Posterior cingulate gyrus (tissue), 11 donors: ENCODE measurements at regions not wholly inside any gene's neighbourhood (a gene's known extent, or its start where the extent isn't known, plus 50 kb on each side); places are given as distances from the start of the nearest gene placed in this dataset.
"Not testable (repeated sequence)": the region's sequence is repeated elsewhere in the genome, so short reads cannot be mapped to it uniquely, and the experiment has no call there.

ENCODE experiments used
- DNase-seq, 10 donors: peaks; one replicate each; pipeline versions ENCODE4 v3.0.0 to v3.0.0-alpha.2; 2020 to 2021; ENCODE audit warnings: mixed read lengths in 3 of 10
- intact Hi-C: fragments of 100-400 bp; cut with DNase I; formaldehyde crosslinking; loops from one replicate; pipeline ENCODE4 v1.15.1; 2023

DNA sequence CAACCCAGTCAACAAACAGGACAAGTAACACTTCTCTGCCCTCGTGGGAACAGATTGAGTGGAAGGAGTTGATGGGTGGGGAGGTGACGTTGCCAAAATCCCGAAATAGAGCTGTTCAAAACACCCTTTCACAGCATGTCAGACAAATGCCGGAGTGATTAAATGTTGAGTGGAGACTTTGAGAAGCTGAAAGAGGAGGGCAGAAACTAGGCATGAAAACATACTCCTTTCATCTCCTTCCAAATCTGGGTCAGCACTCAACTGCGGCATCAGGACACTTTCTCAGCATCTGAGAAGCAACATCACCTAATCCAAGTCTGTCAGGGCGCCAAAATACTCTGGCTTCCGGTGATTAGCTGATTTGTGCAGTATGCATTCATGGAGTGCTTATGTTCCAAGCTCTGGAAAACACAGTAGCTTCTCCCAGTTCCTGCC lies 51.5 kb upstream of the MRI1 start:
- intact Hi-C loops = no loop called here
- peak in 4 of 10 donors; percentile 17 to 83 (median 24) for DNase-seq

- intact Hi-C loops = no loop called here
- no peak for DNase-seq
Measured at GRCh38 chr19:13707915-13708314, 56.4 kb upstream of the MRI1 start.

DNA sequence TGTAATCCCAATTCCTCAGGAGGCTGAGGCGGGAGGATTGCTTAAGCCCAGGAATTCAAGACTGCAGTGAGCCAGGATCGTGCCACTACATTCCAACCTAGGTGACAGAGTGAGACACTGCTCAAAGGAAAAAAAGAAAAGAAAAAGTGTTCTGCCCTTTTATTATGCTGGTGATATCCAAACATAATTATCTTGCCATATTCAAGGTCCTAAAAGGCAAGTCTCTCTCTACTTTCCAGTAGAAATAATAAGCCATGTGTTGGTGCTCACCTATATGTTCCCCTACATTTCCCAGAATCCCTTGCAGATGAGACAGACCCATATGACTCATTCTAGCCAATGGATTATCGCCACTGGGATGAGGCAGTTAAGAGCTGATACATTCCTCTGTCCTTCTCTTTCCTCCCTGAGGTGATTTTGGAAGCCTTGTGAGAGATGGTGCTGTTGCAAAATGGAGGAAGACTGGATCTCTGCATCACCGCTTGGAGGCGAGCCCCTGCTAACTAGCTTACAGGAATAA lies 58.3 kb upstream of the MRI1 start:
- intact Hi-C loops = no loop called here
- peak in 1 of 10 donors; percentile 8 for DNase-seq

GRCh38 chr19:13705201-13705600 lies 59.1 kb upstream of the MRI1 start:
- intact Hi-C loops = no loop called here
- DNase-seq = peak in 1 of 10 donors; percentile 3

DNA sequence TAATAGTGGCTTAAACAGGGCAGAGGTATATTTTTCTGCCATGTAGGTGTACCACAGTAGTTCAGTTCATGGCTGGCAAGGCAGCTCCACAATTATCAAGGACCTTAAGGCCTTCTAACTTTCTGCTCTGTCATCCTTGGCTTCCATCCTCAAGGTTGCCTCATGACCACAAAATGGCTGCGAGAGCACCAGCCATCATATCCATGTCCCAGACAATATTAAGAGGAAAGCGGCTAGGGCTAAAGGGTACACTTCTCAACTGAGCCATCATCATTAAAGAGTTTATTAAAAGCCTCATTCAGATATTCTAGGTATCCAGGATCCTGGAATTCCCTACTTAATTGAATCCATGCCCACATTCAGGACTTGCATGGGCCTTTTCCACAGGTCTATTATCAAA lies 62.7 kb upstream of the MRI1 start:
- no peak for DNase-seq
- intact Hi-C loops = no loop called here

- DNase-seq = no peak
- intact Hi-C loops = no loop called here
Measured at GRCh38 chr19:13700621-13701020, 63.7 kb upstream of the MRI1 start.

DNA sequence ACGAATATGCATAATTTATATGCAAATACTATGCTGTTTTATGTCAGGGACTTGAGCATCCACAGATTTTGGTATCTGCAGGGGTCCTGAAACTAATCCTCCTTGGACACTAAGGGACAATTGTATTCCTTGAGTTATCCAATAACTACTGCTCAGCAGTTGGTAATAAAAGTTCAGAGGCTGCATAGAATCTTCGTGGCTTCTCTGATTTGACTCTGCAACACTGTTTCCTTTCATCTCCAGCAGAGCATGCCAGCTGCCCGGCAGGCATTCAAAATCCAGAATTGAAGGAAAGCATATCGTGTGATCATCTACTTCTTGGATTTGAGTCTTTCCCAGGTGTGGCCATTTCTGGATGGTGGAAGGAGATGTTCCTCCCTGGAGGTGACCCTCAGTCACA lies 64.5 kb upstream of the MRI1 start:
- DNase-seq = no peak
- intact Hi-C loops = no loop called here

DNA sequence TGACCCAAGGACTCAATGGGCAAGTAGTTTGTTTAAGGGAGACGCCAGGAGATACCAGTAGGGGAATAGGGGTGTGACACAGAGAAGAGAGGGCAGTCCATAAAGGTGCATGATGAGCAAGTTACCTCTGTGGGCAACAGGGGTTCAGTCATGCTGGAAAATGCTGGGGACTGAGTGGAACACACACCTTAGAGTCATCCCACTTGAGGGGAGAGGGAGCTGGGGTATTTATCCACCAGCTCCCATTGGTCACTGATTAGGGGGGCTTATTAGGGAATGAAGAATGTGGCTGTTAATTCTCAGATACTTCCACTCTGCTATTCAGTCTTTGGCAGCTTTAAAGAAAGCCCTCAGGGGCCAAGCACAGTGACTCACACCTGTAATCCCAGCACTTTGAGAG lies 67.5 kb upstream of the MRI1 start:
- DNase-seq = no peak
- intact Hi-C loops = no loop called here

DNA sequence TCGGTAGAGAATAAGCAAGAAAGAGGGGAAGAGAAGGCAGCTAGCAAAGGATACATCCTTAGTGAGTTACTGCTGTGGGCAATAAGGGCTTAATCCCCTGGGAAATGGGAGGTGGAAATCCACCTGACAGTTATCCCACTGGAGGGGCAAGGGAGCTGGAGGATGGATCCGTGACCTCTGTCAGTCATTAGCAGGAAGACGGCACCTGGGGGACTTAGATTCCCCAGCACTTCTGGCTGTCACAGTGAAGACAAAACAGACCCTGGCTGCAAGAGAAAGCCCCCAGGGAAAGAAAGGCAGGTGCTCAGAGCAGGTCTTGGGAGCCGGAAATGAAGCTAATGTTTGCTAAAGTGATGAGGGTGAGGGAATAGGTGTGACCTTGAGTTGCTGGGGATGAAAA lies 70.4 kb upstream of the MRI1 start:
- intact Hi-C loops = no loop called here
- DNase-seq = no peak

DNA sequence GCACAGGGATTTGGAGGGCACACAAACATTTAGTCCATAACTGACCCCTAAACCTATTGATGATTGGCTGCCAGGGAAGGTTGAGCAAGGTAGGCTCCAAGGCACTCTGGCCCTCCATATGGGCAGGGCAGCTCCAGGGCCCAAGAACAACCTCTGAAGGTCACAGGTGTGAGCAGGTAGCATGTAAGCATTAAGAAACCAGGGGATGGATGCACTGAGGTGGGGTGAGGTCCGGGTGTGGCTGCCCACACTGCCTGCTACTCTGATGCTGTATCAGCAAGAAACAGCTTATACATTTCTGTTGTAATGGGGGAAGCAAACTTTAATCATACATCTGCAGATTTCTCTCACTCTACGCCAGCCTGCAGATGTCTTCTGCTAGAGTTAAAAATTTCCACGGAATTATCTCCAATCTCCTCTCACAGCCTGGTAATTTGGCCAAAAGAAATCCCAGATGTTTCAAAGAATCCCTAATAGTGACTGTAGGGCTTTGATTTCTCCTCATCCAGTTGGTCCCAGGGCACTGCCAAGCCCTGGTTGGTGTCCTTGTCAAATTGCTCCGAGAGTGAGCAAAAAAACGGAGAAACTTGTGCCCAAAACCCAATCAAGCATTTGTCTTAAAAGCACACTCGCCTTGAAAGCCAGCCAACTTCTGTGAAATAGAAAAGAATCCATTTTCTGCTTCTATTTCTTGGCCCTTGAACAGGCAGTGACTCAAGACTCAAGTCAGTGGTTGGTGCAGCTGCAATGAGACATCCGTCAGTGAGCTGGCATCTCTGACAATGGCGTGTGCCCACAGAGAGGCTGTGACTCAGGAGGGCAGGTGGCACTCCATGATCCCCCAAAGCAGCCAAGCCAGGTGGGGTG lies 72.5 kb upstream of the MRI1 start:
- intact Hi-C loops = no loop called here

GRCh38 chr19:13689085-13689484 lies 75.2 kb upstream of the MRI1 start:
- peak in 2 of 10 donors; percentile 29 to 49 for DNase-seq

More for the DNA sequence above, 72.5 kb upstream of the MRI1 start:
- peak in 9 of 10 donors; percentile 24 to 93 (median 59) for DNase-seq

GRCh38 chr19:13684021-13684420 lies 80.3 kb upstream of the MRI1 start:
- no peak for DNase-seq
- intact Hi-C loops = no loop called here

More at GRCh38 chr19:13689085-13689484, 75.2 kb upstream of the MRI1 start:
- intact Hi-C loops = no loop called here

DNA sequence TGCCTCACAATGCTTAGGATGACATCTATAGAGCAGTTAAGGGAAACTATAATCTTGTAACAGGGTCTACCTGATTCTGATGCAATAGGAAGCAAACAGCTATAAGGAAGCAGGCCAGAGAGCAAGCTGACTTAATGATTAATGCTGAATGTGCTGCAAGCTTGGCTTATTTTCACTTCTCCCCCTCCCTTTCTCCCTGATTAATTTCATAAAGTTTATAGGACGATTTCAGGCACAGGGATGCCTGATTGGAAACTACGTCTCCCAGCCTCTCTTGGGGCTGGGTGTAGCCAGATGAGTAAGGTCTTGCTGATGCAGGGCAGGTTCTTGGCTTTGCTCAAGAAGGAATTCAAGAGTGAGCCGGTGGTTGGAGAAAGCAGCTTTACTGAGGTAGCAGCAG lies 82.8 kb upstream of the MRI1 start:
- intact Hi-C loops = no loop called here
- DNase-seq = peak in 1 of 10 donors; percentile 38

DNA sequence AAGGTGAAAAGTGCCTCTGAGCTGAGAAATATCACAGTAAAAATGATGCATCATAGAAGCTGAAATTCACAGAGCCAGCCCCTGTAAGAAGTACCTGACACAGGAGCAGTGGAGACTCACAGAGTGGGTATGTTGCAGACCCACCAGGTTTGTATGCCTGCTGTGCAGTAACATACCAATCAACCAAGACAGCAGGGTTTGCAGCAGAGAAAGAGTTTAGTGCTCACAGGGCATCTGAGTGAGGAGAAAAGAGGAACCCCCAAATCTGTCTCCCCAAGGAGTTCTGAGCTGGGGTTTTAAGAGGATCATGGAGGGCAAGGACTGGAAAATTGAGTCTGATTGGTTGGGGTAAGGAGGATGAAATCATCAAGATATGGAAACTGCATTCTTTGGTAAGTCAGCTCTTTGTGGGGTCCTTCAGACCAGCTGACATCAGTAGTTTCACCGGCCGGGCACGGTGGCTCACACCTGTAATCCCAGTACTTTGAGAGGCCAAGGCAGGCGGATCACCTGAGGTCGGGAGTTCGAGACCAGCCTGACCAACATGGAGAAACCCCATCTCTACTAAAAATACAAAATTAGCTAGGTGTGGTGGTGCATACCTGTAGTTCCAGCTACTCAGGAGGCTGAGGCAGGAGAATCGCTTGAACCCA lies 83.5 kb upstream of the MRI1 start:
- DNase-seq = peak in 2 of 10 donors; percentile 53 to 59
- intact Hi-C loops = not testable (repeated sequence)

GRCh38 chr19:13676967-13677366 lies 87.4 kb upstream of the MRI1 start:
- intact Hi-C loops = not testable (repeated sequence)
- peak in 2 of 10 donors; percentile 4 to 16 for DNase-seq

- intact Hi-C loops, DNase-seq: not testable (repeated sequence)
Measured at GRCh38 chr19:13672480-13673175, 91.7 kb upstream of the MRI1 start.

DNA sequence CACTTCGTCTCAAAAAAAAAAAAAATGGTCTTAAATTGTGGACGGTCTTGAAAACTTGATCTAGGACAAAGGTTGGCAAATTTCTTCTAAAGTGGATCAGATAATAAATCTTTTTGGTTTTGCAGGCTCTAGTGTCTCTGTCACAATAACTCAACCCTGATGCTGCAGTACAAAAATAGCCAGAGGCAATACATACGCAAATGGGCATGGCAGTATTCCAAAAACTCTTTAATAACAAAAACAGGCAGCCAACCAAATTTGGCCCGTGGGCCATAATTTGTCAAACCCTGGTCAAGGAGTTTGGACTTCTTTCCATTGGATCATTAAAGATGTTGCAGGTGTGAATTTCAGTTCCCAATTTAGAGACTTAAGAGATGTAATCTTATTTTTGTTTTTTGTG lies 93.5 kb upstream of the MRI1 start:
- no peak for DNase-seq
- intact Hi-C loops = no loop called here

DNA sequence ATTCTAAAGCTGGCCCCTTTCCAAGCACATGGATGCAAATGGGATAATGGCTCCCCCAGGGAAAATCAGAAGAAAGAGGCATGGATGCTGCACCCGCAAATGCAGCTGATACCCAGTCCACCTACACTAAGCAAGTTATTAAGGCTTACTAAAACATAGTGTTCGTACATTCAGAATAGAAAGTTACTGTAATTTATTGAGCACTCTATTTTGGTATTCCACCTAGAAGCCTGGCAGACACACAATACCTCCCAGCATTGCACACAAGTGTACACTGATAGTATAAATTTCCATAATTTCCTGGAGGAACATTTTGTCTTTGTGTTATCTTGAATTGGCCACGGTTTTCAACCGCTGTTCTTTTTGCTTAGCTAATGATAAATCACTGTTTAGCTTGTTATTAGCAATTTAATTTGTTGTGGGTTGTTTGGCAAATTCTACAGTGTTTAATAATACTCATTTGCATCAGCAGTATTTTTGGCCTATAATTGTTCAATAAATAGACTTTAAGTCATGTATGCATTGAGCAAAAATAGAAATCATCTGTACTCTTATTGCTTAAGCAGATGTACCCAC lies 94.5 kb upstream of the MRI1 start:
- peak in 2 of 10 donors; percentile 13 to 52 for DNase-seq
- intact Hi-C loops = no loop called here

DNA sequence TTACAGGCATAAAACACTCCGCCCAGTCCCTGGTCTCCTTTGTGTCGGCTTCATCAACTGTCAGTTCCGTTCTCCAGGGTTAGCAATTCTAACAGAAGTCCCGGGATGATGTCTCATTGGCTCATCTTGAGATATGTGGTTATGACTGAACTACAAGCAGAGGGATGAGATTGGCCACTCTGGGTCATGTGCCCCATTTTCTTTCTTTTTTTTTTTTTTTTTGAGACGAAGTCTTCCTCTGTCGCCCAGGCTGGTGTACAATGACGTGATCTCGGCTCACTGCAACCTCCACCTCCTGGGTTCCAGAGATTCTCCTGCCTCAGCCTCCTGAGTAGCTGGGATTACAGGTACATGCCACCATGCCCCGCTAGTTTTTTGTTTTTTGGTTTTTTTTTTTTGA lies 95.4 kb upstream of the MRI1 start:
- DNase-seq = peak in 1 of 10 donors; percentile 4
- intact Hi-C loops = no loop called here

- intact Hi-C loops = no loop called here
- DNase-seq = no peak
Measured at GRCh38 chr19:13666165-13666564, 98.2 kb upstream of the MRI1 start.
